Stimulated activated CD8-positive, alpha-beta memory T cell treated with anti-CD3 and anti-CD28 coated beads, Interleukin-4, amount 100 ng/mL, for 24 hours (primary cell): ENCODE measurements at regions not wholly inside any gene's neighbourhood (a gene's known extent, or its start where the extent isn't known, plus 50 kb on each side); places are given as distances from the start of the nearest gene placed in this dataset.
"Not testable (repeated sequence)": the region's sequence is repeated elsewhere in the genome, so short reads cannot be mapped to it uniquely, and the experiment has no call there.

ENCODE experiments used
- DNase-seq: peaks from one replicate; pipeline ENCODE4 v3.0.0-alpha.2; 2020; ENCODE audit warnings: low read depth

GRCh38 chr14:85878874-85879273 is 348.9 kb downstream of the FLRT2 start:
- DNase-seq, result no peak

- no peak for DNase-seq
Measured at GRCh38 chr14:85873006-85873405, 343.1 kb downstream of the FLRT2 start.

- DNase-seq, result no peak
Measured at GRCh38 chr14:85867450-85867849, 337.5 kb downstream of the FLRT2 start.

GRCh38 chr14:85865701-85866100 is 335.8 kb downstream of the FLRT2 start:
- no peak for DNase-seq

GRCh38 chr14:85858634-85859033 is 328.7 kb downstream of the FLRT2 start:
- no peak for DNase-seq

GRCh38 chr14:85856430-85856829 is 326.5 kb downstream of the FLRT2 start:
- DNase-seq, result no peak

- DNase-seq, result no peak
Measured at GRCh38 chr14:85853996-85854526, 324.1 kb downstream of the FLRT2 start.

- DNase-seq, result no peak
Measured at GRCh38 chr14:85852906-85853305, 323.0 kb downstream of the FLRT2 start.

GRCh38 chr14:85852123-85852522 is 322.2 kb downstream of the FLRT2 start:
- not testable (repeated sequence) for DNase-seq

GRCh38 chr14:85830549-85830948 is 300.6 kb downstream of the FLRT2 start:
- DNase-seq, result not testable (repeated sequence)

GRCh38 chr14:85829601-85830000 is 299.7 kb downstream of the FLRT2 start:
- DNase-seq, result not testable (repeated sequence)

GRCh38 chr14:85824526-85824925 is 294.6 kb downstream of the FLRT2 start:
- no peak for DNase-seq

- DNase-seq, result no peak
Measured at GRCh38 chr14:85822236-85822635, 292.3 kb downstream of the FLRT2 start.

- no peak for DNase-seq
Measured at GRCh38 chr14:85817430-85817829, 287.5 kb downstream of the FLRT2 start.

- DNase-seq, result no peak
Measured at GRCh38 chr14:85813040-85813439, 283.1 kb downstream of the FLRT2 start.

- DNase-seq, result no peak
Measured at GRCh38 chr14:85811340-85811739, 281.4 kb downstream of the FLRT2 start.

GRCh38 chr14:85799668-85800067 is 269.7 kb downstream of the FLRT2 start:
- DNase-seq, result no peak

- DNase-seq, result no peak
Measured at GRCh38 chr14:85798856-85799255, 268.9 kb downstream of the FLRT2 start.

- no peak for DNase-seq
Measured at GRCh38 chr14:85793533-85793932, 263.6 kb downstream of the FLRT2 start.

GRCh38 chr14:85789506-85789905 is 259.6 kb downstream of the FLRT2 start:
- DNase-seq, result no peak

- no peak for DNase-seq
Measured at GRCh38 chr14:85788470-85789233, 258.7 kb downstream of the FLRT2 start.

GRCh38 chr14:85766295-85766694 is 236.4 kb downstream of the FLRT2 start:
- DNase-seq, result no peak

- no peak for DNase-seq
Measured at GRCh38 chr14:85764822-85765221, 234.9 kb downstream of the FLRT2 start.

- DNase-seq, result no peak
Measured at GRCh38 chr14:85762526-85762925, 232.6 kb downstream of the FLRT2 start.
